Sigmoid colon (tissue), 6 donors: ENCODE measurements at regions not wholly inside any gene's neighbourhood (a gene's known extent, or its start where the extent isn't known, plus 50 kb on each side); places are given as distances from the start of the nearest gene placed in this dataset.

ENCODE experiments used
- DNase-seq: peaks from one replicate; pipeline ENCODE4 v3.0.0-alpha.2; 2019
- H3K27ac ChIP-seq, 4 donors: fragments of 200-600 bp; sonication (generic); one replicate each; pipeline ENCODE4 v1.5.1; 2016 to 2019; ENCODE audit warnings: mild to moderate bottlenecking in 1 of 4
- H3K27me3 ChIP-seq, 3 donors: fragments of 200-600 bp; sonication (generic); one replicate each; pipeline ENCODE4 v1.5.1; 2019; ENCODE audit warnings: mild to moderate bottlenecking in 1 of 3
- H3K36me3 ChIP-seq, 4 donors: fragments of 200-600 bp; sonication (generic); one replicate each; pipeline ENCODE4 v1.5.1; 2016 to 2019
- H3K4me1 ChIP-seq, 4 donors: fragments of 200-600 bp; sonication (generic); one replicate each; pipeline ENCODE4 v1.5.1; 2017 to 2019
- H3K4me3 ChIP-seq, 4 donors: fragments of 200-600 bp; sonication (generic); one replicate each; pipeline ENCODE4 v1.5.1; 2017 to 2019; ENCODE audit warnings: mild to moderate bottlenecking in 2 of 4, moderate library complexity in 1 of 4
- H3K9me3 ChIP-seq, 4 donors: fragments of 200-600 bp in 3 of 4; sonication (generic) in 3 of 4; one replicate each; pipeline versions ENCODE4 v1.5.1 to v1.6.1; 2013 to 2019
- EP300 ChIP-seq, 4 donors: sonication (generic); formaldehyde crosslinking; IDR thresholded peaks; one replicate each; pipeline ENCODE4 v1.6.1; 2017; ENCODE audit warnings: antibody characterized with exemption in 4 of 4
- POLR2A ChIP-seq, 2 donors: fragments of 450-650 bp; IDR thresholded peaks; one replicate each; pipeline ENCODE4 v1.6.1; 2016; ENCODE audit warnings: antibody characterized with exemption in 2 of 2, mild to moderate bottlenecking in 2 of 2, moderate library complexity in 2 of 2
- POLR2AphosphoS5 ChIP-seq, 4 donors: sonication (generic); formaldehyde crosslinking; IDR thresholded peaks; one replicate each; pipeline ENCODE4 v1.6.1; 2017; ENCODE audit warnings: antibody characterized with exemption in 4 of 4
- WGBS, 2 donors: extraction: QIAGEN DNeasy Blood & Tissue Kit; methylation state at CpG; one replicate each; pipeline ENCODE4 v1.1.7; 2013; 5-methylcytosine and 5-hydroxymethylcytosine counted together
- intact Hi-C: fragments of 100-400 bp; cut with DNase I; formaldehyde crosslinking; loops from one replicate; pipeline ENCODE4 v1.15.1; 2023
- TF ChIP-seq, protein P1 (sequence below), 4 experiments: fragments of 450-650 bp in 3 of 4; fragments of 200-600 bp in 1 of 4; IDR thresholded peaks; one replicate each; pipeline ENCODE4 v1.5.1; 2016 to 2019; ENCODE audit warnings: antibody characterized with exemption in 4 of 4, mild to moderate bottlenecking in 3 of 4, moderate library complexity in 2 of 4
- donor health status: healthy with polysubstance abuse.
- donor health status: healthy.

DNA sequence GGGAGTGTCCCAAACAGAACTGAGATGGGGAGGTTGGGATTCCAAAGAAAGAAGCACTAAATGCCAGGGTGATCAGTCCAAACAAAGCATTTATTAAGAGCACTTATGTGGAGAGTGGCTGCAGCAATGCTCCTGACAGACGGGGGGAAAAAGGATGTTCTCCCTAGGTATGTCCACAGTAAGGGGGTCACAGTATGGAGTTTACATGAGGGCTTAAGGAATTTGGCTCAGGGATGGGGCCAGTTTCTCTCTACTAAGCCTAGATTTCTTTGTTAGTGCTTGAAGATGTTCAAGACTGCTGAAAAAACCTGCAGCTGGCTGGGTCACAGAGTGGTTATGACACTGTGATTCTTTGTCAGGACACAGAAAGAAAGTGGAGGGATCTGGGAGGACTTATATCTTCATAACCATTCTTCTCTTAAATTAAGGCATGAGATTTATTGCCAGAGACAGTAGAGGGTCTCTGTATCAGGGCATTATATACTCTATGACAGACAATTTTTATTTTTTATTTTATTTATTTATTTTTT, 1468.0 kb downstream of the C4orf33 start:
- TF ChIP-seq EP300 (IDR thresholded peaks at IDR 0.05), result no peak
- TF ChIP-seq POLR2A (IDR thresholded peaks at IDR 0.05), result no peak
- TF ChIP-seq POLR2AphosphoS5 (IDR thresholded peaks at IDR 0.05), result no peak
- TF ChIP-seq, protein P1, sequence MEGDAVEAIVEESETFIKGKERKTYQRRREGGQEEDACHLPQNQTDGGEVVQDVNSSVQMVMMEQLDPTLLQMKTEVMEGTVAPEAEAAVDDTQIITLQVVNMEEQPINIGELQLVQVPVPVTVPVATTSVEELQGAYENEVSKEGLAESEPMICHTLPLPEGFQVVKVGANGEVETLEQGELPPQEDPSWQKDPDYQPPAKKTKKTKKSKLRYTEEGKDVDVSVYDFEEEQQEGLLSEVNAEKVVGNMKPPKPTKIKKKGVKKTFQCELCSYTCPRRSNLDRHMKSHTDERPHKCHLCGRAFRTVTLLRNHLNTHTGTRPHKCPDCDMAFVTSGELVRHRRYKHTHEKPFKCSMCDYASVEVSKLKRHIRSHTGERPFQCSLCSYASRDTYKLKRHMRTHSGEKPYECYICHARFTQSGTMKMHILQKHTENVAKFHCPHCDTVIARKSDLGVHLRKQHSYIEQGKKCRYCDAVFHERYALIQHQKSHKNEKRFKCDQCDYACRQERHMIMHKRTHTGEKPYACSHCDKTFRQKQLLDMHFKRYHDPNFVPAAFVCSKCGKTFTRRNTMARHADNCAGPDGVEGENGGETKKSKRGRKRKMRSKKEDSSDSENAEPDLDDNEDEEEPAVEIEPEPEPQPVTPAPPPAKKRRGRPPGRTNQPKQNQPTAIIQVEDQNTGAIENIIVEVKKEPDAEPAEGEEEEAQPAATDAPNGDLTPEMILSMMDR (IDR thresholded peaks at IDR 0.05), result no peak
- no peak overlapping the region for H3K27ac ChIP-seq
- H3K36me3 ChIP-seq, result no peaks in the 10 kb centered on the region
- no peaks in the 10 kb centered on the region for H3K27me3 ChIP-seq
- intact Hi-C loops, result no loop called here
- peaks cover 0 to 11% (median 5%) of the 10 kb centered on the region in 4 donors for H3K4me1 ChIP-seq
- WGBS, 2 donors, result 23 to 37% methylated on average over 1 of the region's 1 CpG
- no peaks in the 10 kb centered on the region for H3K9me3 ChIP-seq
- peak overlapping the region in 3 of 4 donors; percentile 17 to 39 (median 36) for H3K4me3 ChIP-seq
- DNase-seq, result no peak

DNA sequence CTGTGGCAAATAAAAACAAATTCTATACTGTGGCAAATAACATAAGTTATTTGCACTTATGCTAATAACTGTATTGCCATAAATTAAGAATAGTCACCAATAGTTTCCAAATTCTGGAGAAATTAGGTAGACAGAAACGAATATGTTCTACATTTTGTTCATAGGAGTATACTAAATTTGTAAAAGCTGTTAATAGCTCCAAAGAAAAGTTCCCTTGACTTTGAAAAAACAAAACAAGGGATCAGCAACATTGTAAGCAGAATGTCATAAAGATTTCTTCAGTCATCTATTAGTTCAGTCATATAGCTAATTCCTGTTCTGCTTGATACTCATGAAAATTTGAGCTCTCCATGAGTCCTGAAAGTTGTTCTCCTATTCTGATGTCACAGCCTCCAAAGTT, 1472.8 kb downstream of the C4orf33 start:
- H3K9me3 ChIP-seq, result no peaks in the 10 kb centered on the region
- H3K27ac ChIP-seq, result no peak overlapping the region
- TF ChIP-seq, protein P1 (IDR thresholded peaks at IDR 0.05), result no peak
- no peak for TF ChIP-seq POLR2AphosphoS5 (IDR thresholded peaks at IDR 0.05)
- no peak for TF ChIP-seq EP300 (IDR thresholded peaks at IDR 0.05)
- no peak for TF ChIP-seq POLR2A (IDR thresholded peaks at IDR 0.05)
- H3K4me3 ChIP-seq, result no peak overlapping the region
- no peaks in the 10 kb centered on the region for H3K27me3 ChIP-seq
- 54 to 71% methylated on average over 1 of the region's 1 CpG for WGBS, 2 donors
- peaks cover 0 to 7% (median 3%) of the 10 kb centered on the region in 4 donors for H3K4me1 ChIP-seq
- intact Hi-C loops, result no loop called here
- no peaks in the 10 kb centered on the region for H3K36me3 ChIP-seq
- DNase-seq, result no peak

DNA sequence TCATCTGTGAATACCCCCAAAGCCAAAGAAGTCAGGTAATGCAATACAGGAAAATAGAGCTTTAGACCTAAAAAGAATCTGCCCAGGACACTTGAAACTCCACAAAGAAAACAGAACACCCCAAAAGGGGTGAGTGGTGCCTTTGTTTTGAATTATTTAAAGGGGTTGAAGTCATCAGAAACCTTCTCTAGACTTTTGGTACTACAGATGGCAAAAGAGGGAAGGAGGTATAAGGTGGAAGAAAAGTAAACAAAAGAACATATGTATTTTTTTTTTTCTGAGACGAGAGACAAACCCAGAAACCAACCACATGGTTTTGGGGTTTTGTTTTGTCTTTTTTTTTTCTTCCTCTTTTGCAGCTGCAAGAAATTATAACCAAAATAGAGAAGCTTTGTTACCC, 1477.8 kb downstream of the C4orf33 start:
- Histone ChIP-seq H3K27ac (no peak overlapping the region), H3K27me3 (no peaks in the 10 kb centered on the region), H3K4me3 (no peak overlapping the region), H3K36me3 (no peaks in the 10 kb centered on the region), H3K9me3 (no peaks in the 10 kb centered on the region), H3K4me1 (no peaks in the 10 kb centered on the region)
- TF ChIP-seq, protein P1 (IDR thresholded peaks at IDR 0.05), result no peak
- TF ChIP-seq POLR2A (IDR thresholded peaks at IDR 0.05) (no peak), EP300 (IDR thresholded peaks at IDR 0.05) (no peak), POLR2AphosphoS5 (IDR thresholded peaks at IDR 0.05) (no peak)
- WGBS, 2 donors, result 15 to 55% methylated on average over 1 of the region's 1 CpG
- no peak for DNase-seq
- intact Hi-C loops, result no loop called here

DNA sequence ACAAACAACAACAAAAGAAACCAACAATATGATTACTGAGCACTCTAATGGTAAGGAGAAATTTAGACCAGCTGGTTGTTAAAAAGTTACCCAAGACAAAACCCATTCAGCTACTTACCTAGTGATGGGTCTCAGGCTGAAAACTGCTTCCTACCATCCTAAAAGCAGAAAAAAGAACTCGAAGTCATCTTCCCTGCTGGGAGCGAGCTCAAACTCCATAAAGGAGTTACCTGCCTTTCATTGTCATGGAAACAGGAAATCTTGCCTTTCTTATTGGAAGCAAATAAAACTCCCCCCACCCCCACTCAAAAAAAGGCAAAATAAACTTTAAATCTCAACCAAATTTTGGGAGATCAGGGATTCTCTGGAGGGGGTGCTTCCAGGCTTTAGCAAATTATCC, 1478.3 kb downstream of the C4orf33 start:
- no peak overlapping the region for H3K27ac ChIP-seq
- no peaks in the 10 kb centered on the region for H3K36me3 ChIP-seq
- no peak for DNase-seq
- no peaks in the 10 kb centered on the region for H3K9me3 ChIP-seq
- WGBS, 2 donors, result 70% methylated on average over 2 of the region's 2 CpGs
- H3K4me1 ChIP-seq, result no peaks in the 10 kb centered on the region
- no peaks in the 10 kb centered on the region for H3K27me3 ChIP-seq
- TF ChIP-seq POLR2AphosphoS5 (IDR thresholded peaks at IDR 0.05) (no peak), EP300 (IDR thresholded peaks at IDR 0.05) (no peak), POLR2A (IDR thresholded peaks at IDR 0.05) (no peak)
- TF ChIP-seq, protein P1 (IDR thresholded peaks at IDR 0.05), result no peak
- intact Hi-C loops, result no loop called here
- no peak overlapping the region for H3K4me3 ChIP-seq

DNA sequence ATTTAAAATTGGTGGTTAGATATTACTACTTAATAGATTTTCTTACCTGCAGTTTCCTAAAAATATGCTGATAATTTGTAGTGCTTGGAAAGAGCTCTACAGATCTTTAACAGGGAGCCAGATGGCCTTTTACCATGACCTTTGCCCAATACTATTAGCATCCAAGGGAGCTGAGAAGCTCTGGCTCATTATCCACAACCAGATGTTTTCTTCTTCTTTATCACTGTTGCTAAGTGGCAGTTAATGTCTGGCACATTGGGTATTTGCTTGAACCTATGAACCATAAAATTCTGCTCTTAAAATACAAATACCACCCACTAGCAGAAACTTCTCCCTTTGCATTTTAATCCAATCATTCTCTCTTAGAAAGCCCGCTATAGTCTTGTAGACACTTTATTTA, 1480.3 kb downstream of the C4orf33 start:
- H3K36me3 ChIP-seq, result no peaks in the 10 kb centered on the region
- H3K27me3 ChIP-seq, result no peaks in the 10 kb centered on the region
- no peaks in the 10 kb centered on the region for H3K4me1 ChIP-seq
- TF ChIP-seq POLR2AphosphoS5 (IDR thresholded peaks at IDR 0.05) (no peak), EP300 (IDR thresholded peaks at IDR 0.05) (no peak), POLR2A (IDR thresholded peaks at IDR 0.05) (no peak)
- TF ChIP-seq, protein P1 (IDR thresholded peaks at IDR 0.05), result no peak
- H3K9me3 ChIP-seq, result no peaks in the 10 kb centered on the region
- no peak overlapping the region for H3K27ac ChIP-seq
- no peak for DNase-seq
- WGBS, 2 donors, result 72 to 78% methylated on average over 1 of the region's 1 CpG
- H3K4me3 ChIP-seq, result no peak overlapping the region
- intact Hi-C loops, result no loop called here
